Endothelial cell of umbilical vein (primary cell): ENCODE measurements at regions not wholly inside any gene's neighbourhood (a gene's known extent, or its start where the extent isn't known, plus 50 kb on each side); places are given as distances from the start of the nearest gene placed in this dataset.

Experiments
- BruUV-seq: library from RNA; stranded (reverse); fragments of 400-500 nt; replicated peaks from 2 replicates; lab custom pipeline; 2021; lab: Mats Ljungman, UMichigan
- CTCF ChIA-PET: fragments of 300-600, 350-600 bp; sonication (Branson Sonifier 250); formaldehyde crosslinking; loops from one replicate; lab custom pipeline; 2021; ENCODE audit warnings: antibody characterized with exemption, inconsistent platforms; lab: Charles Lee
- POLR2A ChIA-PET: fragments of 300-600, 350-600 bp; sonication (Branson Sonifier 250); formaldehyde crosslinking; loops from one replicate; lab custom pipeline; 2021; ENCODE audit warnings: antibody characterized with exemption, inconsistent platforms; lab: Charles Lee
- DNase-seq: peaks from one replicate; pipeline ENCODE4 v3.0.0-alpha.2; 2011; ENCODE audit warnings: low read depth, low spot score
- FAIRE-seq: peaks from 2 replicates; lab custom pipeline; 2011; peaks lifted over from hg19 to GRCh38; lab: Jason Lieb, UNC
- H2AFZ ChIP-seq: 2 replicates; pipeline ENCODE4 v1.6.0; 2012; ENCODE audit warnings: low read depth, low read length, control low read depth, inconsistent platforms
- H3K27ac ChIP-seq: 2 replicates; pipeline ENCODE4 v1.5.1; 2011; ENCODE audit warnings: low read depth, mild to moderate bottlenecking, control low read depth, low read length, moderate library complexity; ENCODE audit not compliant: insufficient read depth
- H3K27me3 ChIP-seq, 2 experiments: 2 replicates each; pipeline versions ENCODE4 v1.6.0 to v1.6.1; 2011; ENCODE audit warnings: low read length in 2 of 2, mixed read lengths in 1 of 2; ENCODE audit not compliant: control insufficient read depth in 2 of 2, insufficient read depth in 2 of 2
- H3K36me3 ChIP-seq, 2 experiments: 2 replicates in 1 of 2; 3 replicates in 1 of 2; pipeline ENCODE4 v1.5.1; 2011; ENCODE audit warnings: low read length in 2 of 2, mild to moderate bottlenecking in 1 of 2, moderate library complexity in 1 of 2; ENCODE audit not compliant: control insufficient read depth in 2 of 2, insufficient read depth in 2 of 2; ENCODE audit errors: extremely low read depth in 1 of 2
- H3K4me1 ChIP-seq: 3 replicates; pipeline ENCODE4 v1.5.1; 2011; ENCODE audit warnings: mild to moderate bottlenecking, low read length; ENCODE audit not compliant: control insufficient read depth, insufficient read depth; ENCODE audit errors: extremely low read depth
- H3K4me2 ChIP-seq: 2 replicates; pipeline ENCODE4 v1.6.1; 2011; ENCODE audit warnings: low read length, control low read depth, mixed read lengths; ENCODE audit not compliant: insufficient read depth
- H3K4me3 ChIP-seq, 3 experiments: fragments of 200-600 bp in 1 of 3; sonication (generic), shearing (Covaris generic) in 1 of 3; replicated peaks in 1 of 3; 2 replicates each; pipeline ENCODE4 v1.5.1; 2011 to 2016; ENCODE audit warnings: control low read depth in 3 of 3, low read length in 3 of 3, mild to moderate bottlenecking in 2 of 3, inconsistent platforms in 1 of 3, low read depth in 1 of 3, moderate library complexity in 1 of 3; ENCODE audit not compliant: insufficient read depth in 1 of 3
- H3K79me2 ChIP-seq: 2 replicates; pipeline ENCODE4 v1.6.0; 2012; ENCODE audit warnings: low read length, inconsistent platforms; ENCODE audit not compliant: control insufficient read depth, insufficient read depth
- H3K9ac ChIP-seq: replicated peaks from 2 replicates; pipeline ENCODE3; 2011; ENCODE audit warnings: low read length, control low read depth; ENCODE audit not compliant: insufficient read depth; ENCODE audit errors: extremely low read depth
- H3K9me1 ChIP-seq: replicated peaks from 3 replicates; pipeline ENCODE4 v1.6.0; 2011; ENCODE audit warnings: mild to moderate bottlenecking, low read length; ENCODE audit not compliant: control insufficient read depth, insufficient read depth; ENCODE audit errors: extremely low read depth
- H3K9me3 ChIP-seq: replicated peaks from 2 replicates; pipeline ENCODE4 v1.5.1; 2012; ENCODE audit warnings: low read length, inconsistent platforms; ENCODE audit not compliant: control insufficient read depth, insufficient read depth
- H4K20me1 ChIP-seq: replicated peaks from 2 replicates; pipeline ENCODE3; 2011; ENCODE audit warnings: mild to moderate bottlenecking, low read length; ENCODE audit not compliant: control insufficient read depth, insufficient read depth; ENCODE audit errors: extremely low read depth
- EZH2 ChIP-seq: IDR thresholded peaks from 2 replicates; pipeline ENCODE4 v1.6.1; 2012; ENCODE audit warnings: borderline replicate concordance, low read depth, mild to moderate bottlenecking, moderate library complexity, low read length, inconsistent platforms; ENCODE audit not compliant: severe bottlenecking
- FOS ChIP-seq: IDR thresholded peaks from 2 replicates; pipeline ENCODE4 v1.6.1; 2011; ENCODE audit warnings: mild to moderate bottlenecking, low read length, moderate library complexity, borderline replicate concordance; ENCODE audit not compliant: insufficient read depth
- GATA2 ChIP-seq: IDR thresholded peaks from 2 replicates; pipeline ENCODE4 v1.7.0; 2011; ENCODE audit warnings: low read depth, mild to moderate bottlenecking, moderate library complexity, mixed read lengths, low read length; ENCODE audit not compliant: insufficient read length, insufficient read depth
- JUN ChIP-seq: IDR thresholded peaks from 2 replicates; pipeline ENCODE4 v1.6.1; 2011; ENCODE audit warnings: borderline replicate concordance, low read depth; ENCODE audit not compliant: insufficient read length, insufficient read depth
- MYC ChIP-seq: IDR thresholded peaks from one replicate; pipeline ENCODE4 v1.6.1; 2011; ENCODE audit warnings: mild to moderate bottlenecking, low read depth, low read length
- POLR2A ChIP-seq: IDR thresholded peaks from 2 replicates; pipeline ENCODE4 v1.6.1; 2012; ENCODE audit warnings: low read depth, mild to moderate bottlenecking, control low read depth, low read length
- POLR2AphosphoS5 ChIP-seq: IDR thresholded peaks from 2 replicates; pipeline ENCODE4 v1.6.1; 2012; ENCODE audit warnings: low read depth, mild to moderate bottlenecking, control low read depth, low read length, moderate library complexity; ENCODE audit not compliant: insufficient read depth
- dilution Hi-C: fragments of 300-500 bp; cut with MboI; formaldehyde crosslinking; loops from one replicate; pipeline ENCODE4 v1.15.0; 2019; ENCODE audit warnings: low sequenced_read_pairs; ENCODE audit not compliant: extremely low pct_ligation_motif_present
- intact Hi-C: fragments of 100-400 bp; cut with micrococcal nuclease; formaldehyde crosslinking; loops from one replicate; pipeline ENCODE4 v1.10.0; 2022
- TF ChIP-seq, protein P1 (sequence below), 2 donors: IDR thresholded peaks; 1 replicate in 1 of 2; 2 replicates in 1 of 2; pipeline ENCODE4 v1.5.1; 2011; ENCODE audit warnings: low read length in 2 of 2, mild to moderate bottlenecking in 2 of 2, moderate library complexity in 2 of 2, control low read depth in 1 of 2, inconsistent platforms in 1 of 2, low read depth in 1 of 2; ENCODE audit not compliant: insufficient read depth in 1 of 2; ENCODE audit errors: extremely low read depth in 1 of 2
- TF ChIP-seq, protein P2 (sequence below): IDR thresholded peaks from 2 replicates; pipeline ENCODE4 v1.6.1; 2011; ENCODE audit not compliant: insufficient read depth, insufficient read length

DNA sequence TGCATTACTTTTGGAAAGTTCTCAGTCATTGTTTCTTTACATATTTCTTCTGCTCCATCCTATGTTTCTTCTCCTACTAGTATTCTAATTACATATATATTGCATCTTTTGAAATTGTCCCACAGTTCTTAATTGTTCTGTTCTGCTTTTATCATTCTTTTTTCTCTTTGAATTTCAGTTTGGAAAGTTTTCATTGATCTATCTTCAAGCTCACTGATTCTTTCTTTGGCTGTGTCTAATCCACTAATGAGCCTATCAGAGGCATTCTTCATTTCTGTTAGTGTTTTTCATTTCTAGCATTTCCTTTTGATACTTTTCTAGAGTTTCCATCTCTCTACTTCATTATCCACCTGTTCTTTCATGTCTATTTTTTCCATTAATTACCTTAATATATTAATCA, 159.0 kb upstream of the KCNJ15 start:
- Histone ChIP-seq H2AFZ (no peak overlapping the region), H3K36me3 (no peaks in the 10 kb centered on the region), H4K20me1 (no peaks in the 10 kb centered on the region), H3K9ac (no peak overlapping the region), H3K27ac (no peak overlapping the region), H3K9me1 (no peaks in the 10 kb centered on the region), H3K4me1 (no peaks in the 10 kb centered on the region), H3K27me3 (peaks cover 2 to 7% of the 10 kb centered on the region in 2 experiments), H3K4me2 (no peak overlapping the region), H3K9me3 (no peaks in the 10 kb centered on the region), H3K79me2 (no peaks in the 10 kb centered on the region), H3K4me3 (no peak overlapping the region)
- TF ChIP-seq MYC (no peak), POLR2AphosphoS5 (no peak), FOS (no peak), EZH2 (no peak), JUN (no peak), GATA2 (no peak), POLR2A (no peak)
- TF ChIP-seq, protein P1, sequence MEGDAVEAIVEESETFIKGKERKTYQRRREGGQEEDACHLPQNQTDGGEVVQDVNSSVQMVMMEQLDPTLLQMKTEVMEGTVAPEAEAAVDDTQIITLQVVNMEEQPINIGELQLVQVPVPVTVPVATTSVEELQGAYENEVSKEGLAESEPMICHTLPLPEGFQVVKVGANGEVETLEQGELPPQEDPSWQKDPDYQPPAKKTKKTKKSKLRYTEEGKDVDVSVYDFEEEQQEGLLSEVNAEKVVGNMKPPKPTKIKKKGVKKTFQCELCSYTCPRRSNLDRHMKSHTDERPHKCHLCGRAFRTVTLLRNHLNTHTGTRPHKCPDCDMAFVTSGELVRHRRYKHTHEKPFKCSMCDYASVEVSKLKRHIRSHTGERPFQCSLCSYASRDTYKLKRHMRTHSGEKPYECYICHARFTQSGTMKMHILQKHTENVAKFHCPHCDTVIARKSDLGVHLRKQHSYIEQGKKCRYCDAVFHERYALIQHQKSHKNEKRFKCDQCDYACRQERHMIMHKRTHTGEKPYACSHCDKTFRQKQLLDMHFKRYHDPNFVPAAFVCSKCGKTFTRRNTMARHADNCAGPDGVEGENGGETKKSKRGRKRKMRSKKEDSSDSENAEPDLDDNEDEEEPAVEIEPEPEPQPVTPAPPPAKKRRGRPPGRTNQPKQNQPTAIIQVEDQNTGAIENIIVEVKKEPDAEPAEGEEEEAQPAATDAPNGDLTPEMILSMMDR (IDR thresholded peaks at IDR 0.05; ENCODE audit: extremely low read depth in 1 of 2, insufficient read depth in 1 of 2, low read depth in 1 of 2, low read length in 2 of 2), result no peak
- TF ChIP-seq, protein P2, sequence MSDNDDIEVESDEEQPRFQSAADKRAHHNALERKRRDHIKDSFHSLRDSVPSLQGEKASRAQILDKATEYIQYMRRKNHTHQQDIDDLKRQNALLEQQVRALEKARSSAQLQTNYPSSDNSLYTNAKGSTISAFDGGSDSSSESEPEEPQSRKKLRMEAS, result no peak
- CTCF ChIA-PET, result interaction anchor here (1.9 kb wide), 1 partner anchor 29 kb away, joined by 5 read pairs; no protein-coding TSS in a partner anchor
- no peak for FAIRE-seq
- intact Hi-C loops, result no loop called here
- DNase-seq, result no peak
- POLR2A ChIA-PET, result no interaction called here
- BruUV-seq, result no TSS peak
- dilution Hi-C loops, result no loop called here
